OCI-LY1 (cell line): ENCODE measurements at regions not wholly inside any gene's neighbourhood (a gene's known extent, or its start where the extent isn't known, plus 50 kb on each side); places are given as distances from the start of the nearest gene placed in this dataset.

Experiments used
- EZH2 ChIP-seq: fragments of 200-600 bp; sonication (generic), shearing (Covaris generic); IDR thresholded peaks from 2 replicates; pipeline ENCODE4 v1.8.0; 2017; ENCODE audit warnings: borderline replicate concordance, mixed run types, mild to moderate bottlenecking, antibody characterized with exemption, low read length, moderate library complexity, mixed read lengths
- TF ChIP-seq, protein P1 (sequence below): fragments of 200-600 bp; sonication (generic), shearing (Covaris generic); IDR thresholded peaks from 2 replicates; pipeline ENCODE4 v1.5.1; 2017; ENCODE audit warnings: mild to moderate bottlenecking, antibody characterized with exemption, low read length, moderate library complexity, mixed read lengths

DNA sequence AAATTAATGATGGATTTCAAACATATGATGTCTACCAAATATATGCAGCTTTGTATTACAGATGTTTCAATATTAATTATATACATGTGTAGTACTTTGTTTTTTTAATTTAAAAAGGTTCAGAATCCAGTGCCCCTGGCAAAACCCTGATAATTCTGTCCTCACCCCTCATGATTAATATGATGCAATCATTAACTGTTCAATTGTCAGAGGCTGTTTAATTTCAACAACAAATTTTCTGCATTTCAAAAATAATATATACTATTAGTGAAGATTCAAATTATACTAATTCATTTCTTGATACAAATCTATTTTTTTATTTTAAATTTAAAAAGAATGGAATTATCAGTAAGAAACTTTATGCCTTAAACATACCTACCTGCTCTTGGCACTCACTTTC, 162.6 kb downstream of the HHIPL2 start:
- TF ChIP-seq, protein P1, sequence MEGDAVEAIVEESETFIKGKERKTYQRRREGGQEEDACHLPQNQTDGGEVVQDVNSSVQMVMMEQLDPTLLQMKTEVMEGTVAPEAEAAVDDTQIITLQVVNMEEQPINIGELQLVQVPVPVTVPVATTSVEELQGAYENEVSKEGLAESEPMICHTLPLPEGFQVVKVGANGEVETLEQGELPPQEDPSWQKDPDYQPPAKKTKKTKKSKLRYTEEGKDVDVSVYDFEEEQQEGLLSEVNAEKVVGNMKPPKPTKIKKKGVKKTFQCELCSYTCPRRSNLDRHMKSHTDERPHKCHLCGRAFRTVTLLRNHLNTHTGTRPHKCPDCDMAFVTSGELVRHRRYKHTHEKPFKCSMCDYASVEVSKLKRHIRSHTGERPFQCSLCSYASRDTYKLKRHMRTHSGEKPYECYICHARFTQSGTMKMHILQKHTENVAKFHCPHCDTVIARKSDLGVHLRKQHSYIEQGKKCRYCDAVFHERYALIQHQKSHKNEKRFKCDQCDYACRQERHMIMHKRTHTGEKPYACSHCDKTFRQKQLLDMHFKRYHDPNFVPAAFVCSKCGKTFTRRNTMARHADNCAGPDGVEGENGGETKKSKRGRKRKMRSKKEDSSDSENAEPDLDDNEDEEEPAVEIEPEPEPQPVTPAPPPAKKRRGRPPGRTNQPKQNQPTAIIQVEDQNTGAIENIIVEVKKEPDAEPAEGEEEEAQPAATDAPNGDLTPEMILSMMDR: no peak
- no peak for TF ChIP-seq EZH2
